OCI-M2 (cell line): ENCODE measurements at regions not wholly inside any gene's neighbourhood (a gene's known extent, or its start where the extent isn't known, plus 50 kb on each side); places are given as distances from the start of the nearest gene placed in this dataset.
"Not testable (repeated sequence)": the region's sequence is repeated elsewhere in the genome, so short reads cannot be mapped to it uniquely, and the experiment has no call there.

Source experiments
- DNase-seq: peaks from one replicate; lab custom pipeline; 2025; ENCODE audit not compliant: unreplicated experiment; lab: John Stamatoyannopoulos, UW

DNA sequence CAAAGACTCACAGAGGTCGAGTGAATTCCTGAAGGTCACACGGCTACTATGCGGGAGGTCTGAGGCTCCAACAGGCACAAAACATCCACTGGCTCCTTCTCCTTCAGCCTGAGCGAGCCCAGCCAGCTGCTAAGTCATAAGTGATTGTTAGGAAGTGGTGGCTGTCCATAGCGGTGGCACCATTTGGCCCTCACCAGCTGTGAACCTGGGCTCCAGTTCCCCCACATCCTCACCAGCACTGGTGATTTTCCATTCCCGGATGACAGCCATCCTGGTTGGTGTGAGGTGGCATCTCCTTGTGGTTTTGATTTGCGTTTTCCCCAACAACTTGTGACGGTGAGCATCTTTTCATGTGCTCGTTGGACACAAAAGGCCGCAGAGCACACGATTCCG, 302.8 kb downstream of the FOXL1 start:
- no peak for DNase-seq

DNA sequence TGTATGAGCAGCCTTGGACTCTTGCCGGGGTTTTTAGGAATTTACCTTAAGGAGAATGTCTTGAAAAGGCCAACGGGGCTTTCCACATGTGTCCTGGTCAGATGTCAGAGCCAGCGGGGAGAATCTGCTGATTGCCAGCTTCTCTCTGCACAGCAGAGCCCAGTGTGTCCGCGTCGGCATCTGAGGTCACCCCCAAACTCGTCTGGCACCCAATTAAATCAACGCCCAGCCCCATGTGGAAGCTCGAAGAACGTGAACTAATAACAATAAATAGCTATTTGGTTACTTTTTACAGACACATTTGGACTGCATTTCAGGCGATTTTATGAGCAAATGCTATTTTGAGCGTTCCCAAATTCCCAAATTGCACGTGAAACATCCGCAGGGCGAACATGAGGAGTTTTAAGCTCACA, 303.5 kb downstream of the FOXL1 start:
- no peak for DNase-seq

DNA sequence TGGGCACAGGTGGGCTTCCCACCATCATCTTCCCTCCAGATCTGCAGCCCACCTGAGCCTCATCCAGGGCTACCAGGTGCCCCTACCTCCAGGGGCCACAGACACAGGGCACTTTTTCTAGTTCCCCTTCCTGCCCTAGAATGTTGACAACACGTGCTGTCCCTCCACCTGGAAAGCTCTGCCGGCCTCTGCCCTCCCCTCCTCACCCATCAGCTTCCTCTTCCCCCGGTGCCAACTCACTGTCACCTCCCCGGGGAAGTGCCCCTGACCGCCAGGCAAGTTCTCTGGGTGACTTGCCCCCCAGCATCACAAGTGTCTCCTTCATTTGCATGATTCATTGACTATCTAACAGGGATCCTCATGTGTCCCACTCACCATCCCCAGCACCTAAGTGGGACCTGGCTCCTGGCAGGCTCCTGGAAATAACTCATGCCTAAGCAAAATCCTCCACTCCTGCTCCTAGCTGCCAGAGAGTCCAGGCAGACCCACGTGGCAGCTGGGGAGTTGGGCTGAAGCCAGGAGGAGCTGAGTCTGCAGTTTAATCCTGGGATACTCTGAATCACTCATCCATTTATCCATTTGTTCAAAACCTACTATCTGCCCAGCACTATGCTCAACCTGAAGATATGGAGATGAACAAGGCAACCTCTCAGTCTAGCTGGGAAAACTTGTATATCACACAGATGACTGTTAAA, 304.4 kb downstream of the FOXL1 start:
- no peak for DNase-seq

DNA sequence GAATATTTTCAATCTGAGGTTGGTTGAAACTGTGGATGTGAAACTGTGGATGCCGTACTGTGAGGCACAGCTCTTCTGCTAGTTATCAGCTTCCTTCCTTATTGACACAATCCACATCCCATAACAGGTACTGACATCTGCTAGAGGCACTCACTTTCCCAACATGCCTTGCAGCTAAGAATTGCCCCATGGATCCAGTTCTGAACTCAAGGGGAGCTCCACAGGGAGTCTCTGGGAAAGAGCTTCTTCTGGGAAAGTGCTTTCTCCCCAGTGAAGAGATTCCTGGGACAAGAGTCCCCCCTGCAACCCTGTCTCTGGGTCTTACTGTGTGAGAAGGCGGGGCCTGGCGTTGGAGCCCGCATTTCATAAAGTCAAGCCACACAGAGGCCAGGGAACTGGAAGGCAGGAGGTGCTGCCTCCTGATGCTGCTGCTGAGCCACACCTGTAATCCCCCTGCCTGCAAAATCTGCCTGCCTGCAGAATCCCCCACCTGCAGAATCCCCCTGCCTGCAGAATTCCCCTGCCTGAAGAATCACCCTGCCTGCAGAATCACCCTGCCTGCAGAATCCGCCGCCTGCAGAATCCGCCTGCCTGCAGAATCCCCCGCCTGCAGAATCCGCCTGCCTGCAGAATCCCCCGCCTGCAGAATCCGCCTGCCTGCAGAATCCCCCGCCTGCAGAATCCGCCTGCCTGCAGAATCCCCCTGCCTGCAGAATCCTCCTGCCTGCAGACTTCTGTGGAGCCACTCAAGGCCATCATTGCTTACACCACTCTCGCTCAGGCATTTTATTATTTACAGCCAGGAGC, 305.4 kb downstream of the FOXL1 start:
- DNase-seq, result no peak

DNA sequence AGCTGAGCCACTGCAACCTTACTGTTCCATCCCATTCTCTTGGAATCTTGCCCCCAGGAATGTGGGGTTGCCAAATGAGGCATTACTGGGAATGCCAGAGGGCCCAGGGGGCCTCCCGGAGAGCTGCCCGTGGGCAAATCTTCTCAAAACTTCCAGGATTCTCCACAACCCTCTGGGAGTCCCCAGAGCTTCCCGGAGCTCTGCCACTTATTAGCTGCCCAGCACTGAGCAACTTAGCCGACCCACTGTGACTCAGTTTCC, 306.0 kb downstream of the FOXL1 start:
- no peak for DNase-seq

DNA sequence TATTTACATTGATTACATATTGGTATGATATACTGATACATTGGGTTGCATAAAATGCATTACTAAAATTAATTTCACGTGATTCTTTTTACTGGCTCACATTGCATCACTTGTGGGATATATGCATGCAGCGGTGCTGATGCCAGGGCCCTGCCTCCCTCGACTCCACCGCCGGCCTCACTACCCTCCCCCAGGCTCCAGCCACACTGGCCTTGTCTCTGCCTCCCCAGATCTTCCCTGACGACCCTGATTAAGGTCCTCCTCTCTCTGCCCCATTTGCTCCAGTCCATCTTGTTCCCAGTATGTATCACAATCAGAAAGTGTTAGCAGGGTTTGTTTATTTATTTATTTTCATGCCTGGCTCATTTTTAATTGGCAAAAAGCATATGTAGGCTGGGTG, 306.8 kb downstream of the FOXL1 start:
- no peak for DNase-seq

DNA sequence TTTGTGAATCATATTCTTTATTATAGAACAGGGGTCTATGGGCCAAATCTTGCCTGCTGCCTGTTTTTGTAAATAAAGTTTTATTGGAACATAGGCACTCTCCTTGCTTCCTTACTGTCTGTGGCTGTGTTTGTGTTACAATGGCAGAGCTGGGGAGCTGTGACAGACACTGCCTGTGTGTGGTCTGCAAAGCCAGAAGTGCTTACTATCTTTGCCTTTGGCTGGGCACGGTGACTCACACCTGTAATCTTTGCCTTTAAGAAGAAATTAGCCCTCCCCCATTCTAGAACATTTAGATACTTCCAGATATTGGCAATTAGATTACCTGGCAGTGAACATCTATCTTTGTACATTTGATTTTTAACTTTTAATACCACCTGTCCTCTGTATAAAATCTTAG, 308.3 kb downstream of the FOXL1 start:
- no peak for DNase-seq

DNA sequence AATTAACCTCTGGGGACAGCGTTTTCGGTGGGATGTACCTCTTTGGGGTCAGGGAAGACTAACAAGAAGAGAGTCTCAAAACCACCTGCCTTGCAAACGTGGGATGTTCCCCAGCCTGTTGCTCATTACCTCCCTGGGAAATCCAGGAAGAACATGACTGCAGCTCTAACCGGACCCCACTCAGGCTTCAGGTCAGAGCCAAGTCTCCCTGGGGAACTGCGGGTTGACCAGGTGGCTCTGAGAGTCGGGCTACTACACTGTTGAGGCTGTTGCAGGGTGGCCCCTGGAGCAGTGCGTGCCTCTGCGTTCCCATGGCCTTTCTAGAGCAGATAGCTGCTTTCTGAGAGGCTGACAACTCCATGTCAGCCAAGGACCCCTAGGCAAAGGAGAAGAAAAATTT, 309.1 kb downstream of the FOXL1 start:
- no peak for DNase-seq

DNA sequence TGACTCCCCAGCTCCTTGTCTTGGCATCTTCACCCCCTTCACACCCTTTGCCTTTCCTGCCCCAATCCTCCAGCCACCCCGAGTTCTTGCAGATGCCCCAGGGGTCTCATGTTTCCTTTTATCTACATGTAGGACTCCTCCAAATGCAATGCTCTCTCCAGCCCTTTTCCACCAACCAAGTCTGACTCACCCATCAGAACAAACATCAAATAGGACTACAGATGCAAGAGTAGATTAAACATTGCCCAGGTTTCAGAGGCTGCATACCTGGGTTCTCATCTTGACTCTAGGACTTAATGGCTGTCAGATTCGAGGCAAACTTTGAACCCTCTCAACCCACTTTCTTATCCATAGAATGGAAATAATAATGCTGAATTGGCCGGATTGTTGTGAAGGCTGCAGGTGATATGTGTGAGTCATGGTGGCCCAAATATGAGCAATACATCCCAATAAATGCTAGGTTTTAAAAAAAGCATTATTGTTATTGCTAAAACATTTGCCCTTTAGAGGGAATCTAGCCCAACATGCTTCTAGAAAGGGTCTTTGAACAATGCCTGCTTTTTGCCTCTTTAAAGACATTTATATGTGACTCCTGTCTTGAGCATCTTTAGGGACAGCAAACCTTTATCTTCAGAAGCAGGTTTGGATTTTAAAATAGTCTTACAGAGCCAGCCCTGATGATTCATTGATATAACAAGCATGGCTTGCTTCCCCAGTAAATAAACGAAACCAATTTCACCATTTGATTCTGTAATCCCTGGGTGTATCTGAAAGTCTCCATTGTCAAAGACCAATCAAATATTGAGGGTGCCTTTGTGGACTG, 310.1 kb downstream of the FOXL1 start:
- no peak for DNase-seq

DNA sequence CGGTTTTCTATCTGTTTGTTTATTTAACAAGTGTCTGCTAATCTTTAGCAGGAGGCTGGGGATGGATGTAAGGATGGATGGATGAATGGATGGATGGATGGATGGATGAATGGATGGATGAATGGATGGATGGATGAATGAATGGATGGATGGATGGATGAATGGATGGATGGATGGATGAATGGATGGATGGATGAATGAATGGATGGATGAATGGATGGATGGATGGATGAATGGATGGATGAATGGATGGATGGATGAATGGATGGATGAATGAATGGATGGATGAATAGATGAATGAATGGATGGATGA, 310.7 kb downstream of the FOXL1 start:
- DNase-seq, result not testable (repeated sequence)

DNA sequence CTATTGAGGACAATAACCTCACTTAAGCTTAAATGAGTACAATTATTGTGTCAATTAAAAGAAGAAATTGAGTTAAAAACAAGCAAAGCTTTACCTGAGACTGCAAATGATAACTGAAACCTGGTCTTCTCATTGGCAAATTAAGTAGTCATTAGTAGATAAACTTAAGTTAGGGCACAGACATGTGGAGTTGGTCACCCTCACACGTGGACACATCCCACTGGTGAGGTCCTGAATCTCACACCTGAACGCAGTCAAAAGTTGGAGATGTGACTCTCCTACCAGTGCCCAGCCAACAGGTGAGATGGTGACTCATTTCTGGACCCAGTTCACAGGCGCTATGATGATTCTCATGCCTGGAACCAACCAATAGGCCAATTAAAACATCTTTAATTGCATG, 311.6 kb downstream of the FOXL1 start:
- DNase-seq, result no peak

DNA sequence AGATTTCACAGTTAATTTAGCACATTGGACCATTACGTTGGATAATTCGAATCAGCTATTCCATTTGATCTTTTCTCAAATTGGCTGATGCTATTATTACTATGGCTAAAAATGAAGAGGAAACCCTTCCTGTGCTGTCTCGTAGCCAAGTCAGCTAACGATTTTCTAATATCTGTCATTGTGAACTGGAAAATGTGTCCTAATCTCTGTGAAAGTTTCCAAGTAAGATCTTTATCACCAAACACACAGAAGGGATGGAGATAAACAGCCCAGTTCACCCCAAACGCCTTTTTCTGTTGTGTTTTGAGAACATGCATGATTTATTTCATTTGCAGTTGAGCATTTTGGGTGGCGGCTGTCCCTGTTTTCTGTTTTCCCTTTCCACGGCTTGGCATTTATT, 312.8 kb downstream of the FOXL1 start:
- DNase-seq, result no peak

DNA sequence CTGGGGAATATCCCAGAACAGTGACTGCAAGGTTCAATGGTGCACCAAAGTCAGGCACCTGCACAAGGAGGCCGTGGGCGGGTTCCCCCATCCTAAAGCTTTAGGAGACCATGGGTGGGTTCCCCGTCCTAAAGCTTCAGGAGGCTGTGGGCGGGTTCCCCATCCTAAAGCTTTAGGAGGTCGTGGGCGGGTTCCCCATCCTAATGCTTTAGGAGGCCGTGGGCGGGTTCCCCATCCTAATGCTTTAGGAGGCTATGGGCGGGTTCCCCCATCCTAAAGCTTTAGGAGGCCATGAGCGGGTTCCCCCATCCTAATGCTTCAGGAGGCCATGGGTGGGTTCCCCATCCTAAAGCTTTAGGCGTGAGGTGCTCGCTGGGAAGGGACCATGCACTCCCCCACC, 313.3 kb downstream of the FOXL1 start:
- no peak for DNase-seq

DNA sequence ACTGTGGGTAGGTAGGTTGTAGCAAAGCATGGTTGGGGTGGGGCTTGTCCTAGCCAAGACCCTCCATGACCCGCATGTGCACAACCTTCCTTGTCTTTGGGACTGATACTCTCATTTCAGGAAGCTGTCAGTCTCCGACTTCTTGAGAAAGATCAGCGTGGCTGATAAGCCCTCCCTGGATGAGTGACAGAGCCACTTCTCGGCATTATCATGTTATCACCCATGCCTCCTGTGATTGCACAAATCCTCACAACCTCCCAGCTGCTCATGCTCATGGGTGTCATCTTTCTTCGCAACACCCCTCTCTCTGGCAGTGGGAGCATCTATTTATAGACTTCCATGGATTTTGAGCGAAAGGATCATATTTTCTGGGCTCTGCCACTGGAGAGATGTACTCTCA, 314.2 kb downstream of the FOXL1 start:
- DNase-seq, result no peak

DNA sequence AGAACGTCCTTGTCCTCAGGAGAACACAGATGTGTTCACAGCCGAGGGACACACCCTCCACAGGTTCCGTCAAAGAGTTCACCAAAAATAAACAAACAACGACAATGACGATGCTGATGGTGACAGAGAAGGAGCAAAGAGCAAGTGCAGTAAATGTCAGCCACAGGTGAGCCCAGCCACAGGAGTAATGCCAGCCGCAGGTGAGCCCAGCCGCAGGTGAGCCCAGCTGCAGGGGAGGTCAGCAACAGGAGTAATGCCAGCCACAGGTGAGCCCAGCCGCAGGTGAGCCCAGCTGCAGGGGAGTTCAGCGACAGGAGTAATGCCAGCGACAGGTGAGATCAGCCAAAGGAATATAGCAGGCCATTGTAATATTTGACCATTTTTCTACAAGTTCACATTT, 315.2 kb downstream of the FOXL1 start:
- no peak for DNase-seq

DNA sequence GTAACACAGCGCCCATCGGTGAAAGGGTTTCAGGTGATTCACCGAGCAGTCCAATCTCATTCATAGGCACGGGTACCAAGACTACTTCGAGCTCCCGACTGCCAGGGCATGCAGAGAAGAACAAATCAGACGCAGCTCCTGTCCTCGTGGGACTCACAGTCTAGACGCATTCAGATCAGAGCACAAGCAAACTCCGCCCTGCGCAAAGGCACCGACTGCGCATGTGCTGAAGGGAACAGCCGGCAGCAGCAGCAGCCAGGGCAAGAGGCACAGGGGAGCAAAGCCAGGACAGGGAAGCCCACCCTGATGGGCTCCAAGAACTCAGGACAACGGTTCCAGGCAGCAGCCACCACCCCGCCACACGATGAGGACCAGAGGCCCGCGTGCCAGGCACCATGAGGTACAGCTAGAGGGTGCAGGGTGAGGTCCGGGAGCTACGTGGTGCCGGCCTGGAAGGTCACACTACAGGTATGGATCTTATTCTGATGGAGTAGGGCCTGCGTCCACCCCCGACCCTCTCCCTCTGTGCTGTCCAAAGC, 315.7 kb downstream of the FOXL1 start:
- no peak for DNase-seq

DNA sequence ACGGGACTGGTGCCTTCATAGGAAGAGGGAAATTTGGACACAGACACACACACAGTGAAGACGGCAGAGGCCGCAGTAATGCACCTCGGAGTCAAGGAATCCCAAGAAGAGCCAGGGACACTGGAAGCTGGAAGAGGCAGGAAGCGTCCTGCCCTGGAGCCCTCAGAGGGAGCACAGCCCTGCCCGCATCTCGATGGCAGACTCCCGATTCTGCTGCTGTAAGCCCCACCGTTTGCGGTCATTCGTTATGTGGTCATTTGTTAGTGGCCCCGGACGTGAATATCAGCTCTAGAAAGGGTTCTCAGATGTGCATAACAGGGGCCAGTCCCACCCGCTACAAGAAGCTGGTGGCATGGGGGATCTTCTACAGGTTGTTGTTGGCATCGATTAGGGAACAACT, 316.6 kb downstream of the FOXL1 start:
- no peak for DNase-seq

DNA sequence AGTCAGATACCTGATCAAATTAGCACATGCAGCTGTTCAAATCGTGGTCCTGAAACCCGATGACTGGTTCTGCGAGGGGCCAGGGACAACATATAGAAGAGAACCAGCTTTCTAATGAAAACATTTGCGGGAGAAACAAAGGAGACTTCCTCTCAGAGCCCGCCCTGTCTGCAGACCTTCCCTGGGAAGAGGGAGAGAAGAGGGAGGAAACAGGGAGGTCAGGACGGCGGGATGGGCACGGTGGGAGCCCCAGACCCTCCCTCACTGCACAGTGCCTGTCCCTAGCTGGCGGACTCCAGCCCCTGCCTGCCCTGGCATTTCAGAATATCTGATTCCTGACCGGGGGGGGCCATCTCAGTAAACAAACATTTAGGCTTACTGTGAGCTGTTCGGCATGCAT, 317.3 kb downstream of the FOXL1 start:
- no peak for DNase-seq

DNA sequence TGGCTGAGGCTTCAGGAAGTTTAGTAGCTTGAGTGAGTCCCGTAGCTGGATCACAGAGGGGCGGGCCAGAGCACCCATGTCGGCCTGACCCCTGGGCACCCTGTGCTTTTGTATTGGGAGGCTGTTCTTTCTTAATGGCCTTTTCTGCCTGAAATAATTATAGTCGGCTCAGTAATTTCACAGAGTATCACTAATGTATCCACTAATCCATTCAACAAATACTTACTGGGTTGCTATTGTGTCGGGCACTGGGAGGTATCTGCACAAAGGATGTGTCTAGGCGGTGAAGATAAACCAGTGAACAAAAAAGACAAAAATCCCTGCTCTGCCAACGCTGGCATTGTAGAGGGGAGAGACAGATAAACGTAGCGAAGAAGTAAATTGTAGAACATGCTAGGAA, 318.6 kb downstream of the FOXL1 start:
- no peak for DNase-seq

DNA sequence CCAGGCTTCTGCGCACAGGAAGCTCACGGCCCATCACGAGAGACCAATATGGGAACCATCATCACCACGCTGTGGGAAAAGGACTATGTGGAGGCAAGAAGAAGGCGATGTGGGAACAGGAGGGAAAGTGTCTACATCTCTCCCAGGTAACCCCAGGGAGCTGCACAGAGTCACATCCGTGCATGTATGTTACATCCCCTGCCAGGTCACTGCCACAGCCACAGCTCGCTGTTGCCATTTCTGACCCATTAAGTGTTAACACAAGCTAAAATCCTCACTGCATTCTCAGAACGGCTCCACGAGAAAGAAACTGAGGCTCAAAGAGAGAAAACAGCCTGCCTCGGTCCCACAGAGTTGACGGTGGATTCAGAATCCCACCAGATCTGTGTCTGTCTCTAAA, 319.1 kb downstream of the FOXL1 start:
- no peak for DNase-seq

DNA sequence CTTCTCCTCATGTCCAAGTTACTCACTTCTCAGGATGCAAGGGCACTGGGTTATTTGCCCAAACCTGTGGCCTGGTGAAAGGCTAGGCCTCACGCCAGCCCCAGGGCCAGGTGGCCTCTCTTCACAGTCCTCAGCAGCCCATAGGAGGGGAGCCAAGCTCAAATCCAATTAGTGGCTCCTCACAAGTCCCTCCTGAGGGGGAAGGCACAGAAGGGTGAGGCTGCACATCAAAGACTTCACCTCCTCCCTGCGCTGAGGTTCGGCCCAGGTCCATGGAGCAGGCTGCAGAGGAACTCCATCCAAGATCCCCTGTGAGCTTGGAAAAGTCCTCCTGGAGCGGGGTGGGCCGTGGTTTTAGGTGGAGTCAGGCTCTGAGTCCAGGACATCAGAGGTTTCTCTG, 320.0 kb downstream of the FOXL1 start:
- no peak for DNase-seq

DNA sequence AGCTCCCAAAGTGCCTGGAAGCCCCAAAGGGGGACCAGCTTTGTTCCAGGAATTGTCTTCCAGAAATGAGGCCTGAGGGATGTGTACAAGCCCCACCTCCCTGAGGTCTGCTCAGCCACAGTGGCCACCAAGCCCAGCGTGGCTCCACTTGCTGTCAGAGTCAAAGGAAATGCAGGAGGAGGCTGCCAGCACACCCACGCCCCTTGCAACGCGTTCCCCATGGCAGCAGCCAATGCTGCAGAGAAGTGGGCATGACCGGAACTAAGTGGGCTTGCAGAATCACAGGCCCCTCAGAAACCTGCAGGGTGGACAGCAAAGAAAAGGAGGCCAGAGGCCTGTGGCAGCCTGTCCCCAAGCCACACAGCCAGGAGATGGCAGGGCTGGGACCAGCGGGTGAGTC, 320.8 kb downstream of the FOXL1 start:
- DNase-seq, result no peak
